OCI-LY1 (cell line): ENCODE measurements at regions not wholly inside any gene's neighbourhood (a gene's known extent, or its start where the extent isn't known, plus 50 kb on each side); places are given as distances from the start of the nearest gene placed in this dataset.

ENCODE experiments used
- CTCF ChIP-seq: fragments of 200-600 bp; sonication (generic), shearing (Covaris generic); IDR thresholded peaks from 2 replicates; pipeline ENCODE4 v1.5.1; 2017; ENCODE audit warnings: mild to moderate bottlenecking, antibody characterized with exemption, low read length, moderate library complexity, mixed read lengths
- EZH2 ChIP-seq: fragments of 200-600 bp; sonication (generic), shearing (Covaris generic); IDR thresholded peaks from 2 replicates; pipeline ENCODE4 v1.8.0; 2017; ENCODE audit warnings: borderline replicate concordance, mixed run types, mild to moderate bottlenecking, antibody characterized with exemption, low read length, moderate library complexity, mixed read lengths

GRCh38 chr6:98107801-98108200 lies 726.6 kb upstream of the POU3F2 start:
- TF ChIP-seq CTCF, result no peak
- TF ChIP-seq EZH2, result no peak
